ENCODE measurements at regions not wholly inside any gene's neighbourhood (a gene's known extent, or its start where the extent isn't known, plus 50 kb on each side); places are given as distances from the start of the nearest gene placed in this dataset.

GRCh38 chr6:91317984-91318383 lies 731.1 kb upstream of the MAP3K7 start:
- H3K4me1 Mint-ChIP-seq (ENCODE audit: unreplicated experiment), result peaks cover 30% of the 10 kb centered on the region
- no peaks in the 10 kb centered on the region for H3K27me3 Mint-ChIP-seq (ENCODE audit: unreplicated experiment)
- peaks cover 4% of the 10 kb centered on the region for H3K36me3 Mint-ChIP-seq (ENCODE audit: unreplicated experiment)
- peak overlapping the region; percentile 28 for H3K27ac Mint-ChIP-seq (ENCODE audit: unreplicated experiment)
- no peak overlapping the region for H3K4me3 Mint-ChIP-seq (ENCODE audit: unreplicated experiment)
- no peak for TF ChIP-seq CTCF (IDR thresholded peaks at IDR 0.05)
- peaks cover 6% of the 10 kb centered on the region for H3K9me3 Mint-ChIP-seq (ENCODE audit: unreplicated experiment)
- no peak for DNase-seq (ENCODE audit: extremely low spot score, unreplicated experiment)

- H3K4me3 Mint-ChIP-seq (ENCODE audit: unreplicated experiment), result no peak overlapping the region
- no peaks in the 10 kb centered on the region for H3K27me3 Mint-ChIP-seq (ENCODE audit: unreplicated experiment)
- DNase-seq (ENCODE audit: extremely low spot score, unreplicated experiment), result no peak
- H3K4me1 Mint-ChIP-seq (ENCODE audit: unreplicated experiment), result peaks cover 30% of the 10 kb centered on the region
- H3K36me3 Mint-ChIP-seq (ENCODE audit: unreplicated experiment), result peaks cover 4% of the 10 kb centered on the region
- TF ChIP-seq CTCF (IDR thresholded peaks at IDR 0.05), result no peak
- H3K9me3 Mint-ChIP-seq (ENCODE audit: unreplicated experiment), result peaks cover 6% of the 10 kb centered on the region
- H3K27ac Mint-ChIP-seq (ENCODE audit: unreplicated experiment), result peak overlapping the region; percentile 38
Observed at GRCh38 chr6:91317247-91317835, 730.5 kb upstream of the MAP3K7 start.

DNA sequence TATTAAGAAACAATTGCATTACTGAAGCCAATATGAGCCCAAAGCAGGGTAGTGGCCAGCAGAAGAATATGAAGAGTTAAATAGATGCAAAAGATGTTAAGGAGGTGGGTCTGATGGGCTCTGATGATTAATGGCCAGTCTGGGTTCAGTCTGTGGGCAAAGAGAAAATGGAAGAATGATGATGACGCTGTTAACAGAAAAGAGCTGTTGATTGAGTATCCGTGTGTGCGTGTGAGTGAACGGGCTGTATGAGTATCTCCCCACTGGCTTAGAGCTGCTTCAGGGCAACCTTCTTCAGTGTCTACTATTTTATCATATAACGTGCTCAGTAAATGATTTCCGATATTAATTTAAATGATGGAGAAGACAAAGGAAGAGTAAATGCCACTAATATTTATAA lies 723.3 kb upstream of the MAP3K7 start:
- Mint-ChIP-seq H3K4me1 (ENCODE audit: unreplicated experiment) (peaks cover 16% of the 10 kb centered on the region), H3K27me3 (ENCODE audit: unreplicated experiment) (no peaks in the 10 kb centered on the region), H3K9me3 (ENCODE audit: unreplicated experiment) (peaks cover 9% of the 10 kb centered on the region), H3K36me3 (ENCODE audit: unreplicated experiment) (no peaks in the 10 kb centered on the region), H3K4me3 (ENCODE audit: unreplicated experiment) (no peak overlapping the region), H3K27ac (ENCODE audit: unreplicated experiment) (no peak overlapping the region)
- no peak for TF ChIP-seq CTCF (IDR thresholded peaks at IDR 0.05)
- DNase-seq (ENCODE audit: extremely low spot score, unreplicated experiment), result no peak

GRCh38 chr6:91305755-91306154 lies 718.9 kb upstream of the MAP3K7 start:
- peaks cover 9% of the 10 kb centered on the region for H3K9me3 Mint-ChIP-seq (ENCODE audit: unreplicated experiment)
- no peak for TF ChIP-seq CTCF (IDR thresholded peaks at IDR 0.05)
- no peaks in the 10 kb centered on the region for H3K36me3 Mint-ChIP-seq (ENCODE audit: unreplicated experiment)
- H3K27me3 Mint-ChIP-seq (ENCODE audit: unreplicated experiment), result no peaks in the 10 kb centered on the region
- H3K4me3 Mint-ChIP-seq (ENCODE audit: unreplicated experiment), result no peak overlapping the region
- peaks cover 33% of the 10 kb centered on the region for H3K4me1 Mint-ChIP-seq (ENCODE audit: unreplicated experiment)
- H3K27ac Mint-ChIP-seq (ENCODE audit: unreplicated experiment), result no peak overlapping the region
- no peak for DNase-seq (ENCODE audit: extremely low spot score, unreplicated experiment)

- peaks cover 44% of the 10 kb centered on the region for H3K4me1 Mint-ChIP-seq (ENCODE audit: unreplicated experiment)
- DNase-seq (ENCODE audit: extremely low spot score, unreplicated experiment), result no peak
- no peaks in the 10 kb centered on the region for H3K36me3 Mint-ChIP-seq (ENCODE audit: unreplicated experiment)
- TF ChIP-seq CTCF (IDR thresholded peaks at IDR 0.05), result no peak
- H3K4me3 Mint-ChIP-seq (ENCODE audit: unreplicated experiment), result no peak overlapping the region
- peaks cover 4% of the 10 kb centered on the region for H3K9me3 Mint-ChIP-seq (ENCODE audit: unreplicated experiment)
- no peaks in the 10 kb centered on the region for H3K27me3 Mint-ChIP-seq (ENCODE audit: unreplicated experiment)
- peak overlapping the region; percentile 74 for H3K27ac Mint-ChIP-seq (ENCODE audit: unreplicated experiment)
Observed at GRCh38 chr6:91304521-91304920, 717.6 kb upstream of the MAP3K7 start.

Data from osteocyte (in vitro differentiated cells).